GM19035 (cell line): ENCODE measurements at regions not wholly inside any gene's neighbourhood (a gene's known extent, or its start where the extent isn't known, plus 50 kb on each side); places are given as distances from the start of the nearest gene placed in this dataset.

Experiments used
- ATAC-seq: cut with Tn5 transposase; IDR thresholded peaks from one replicate; pipeline ENCODE4 v1.9.1; 2021; ENCODE audit not compliant: unreplicated experiment

DNA sequence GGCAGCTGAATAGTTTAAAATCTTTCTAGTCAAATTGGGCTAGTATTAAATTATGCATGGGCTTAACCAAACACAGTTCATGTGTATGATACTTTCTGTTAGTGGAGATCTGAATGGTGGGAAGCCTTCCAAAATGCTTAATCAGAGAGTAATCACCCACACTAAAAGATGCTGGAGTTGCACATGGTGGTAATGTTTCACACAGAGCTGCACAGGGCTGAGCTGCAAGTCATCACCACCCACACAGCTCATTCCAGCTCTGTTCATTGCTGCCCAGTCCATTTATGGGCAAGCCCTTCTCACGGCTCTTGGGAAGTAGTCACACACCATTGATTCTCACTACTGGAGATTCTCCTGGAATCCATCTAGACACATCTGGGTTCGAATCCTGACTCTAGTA is 351.5 kb upstream of the KCNN2 start:
- ATAC-seq = no peak

DNA sequence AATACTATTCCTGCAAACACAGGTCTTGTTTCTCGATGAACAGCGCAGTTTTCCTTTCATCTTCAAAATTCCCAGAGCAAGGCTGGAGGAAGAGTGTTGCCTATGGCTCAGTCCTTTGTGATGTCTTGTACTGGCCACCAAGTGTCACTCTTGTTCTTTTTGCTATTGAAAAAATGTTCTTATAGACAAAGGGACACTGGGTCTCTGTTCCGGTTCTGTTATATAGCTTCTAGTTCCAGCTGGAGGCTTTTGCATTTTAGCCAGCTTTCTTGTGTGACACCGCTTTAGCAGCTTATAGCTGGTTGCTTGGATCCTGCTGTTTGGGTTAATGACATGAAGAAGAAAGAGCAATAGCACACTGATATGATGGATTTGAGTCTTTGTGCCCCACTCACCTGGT is 343.7 kb upstream of the KCNN2 start:
- no peak for ATAC-seq

DNA sequence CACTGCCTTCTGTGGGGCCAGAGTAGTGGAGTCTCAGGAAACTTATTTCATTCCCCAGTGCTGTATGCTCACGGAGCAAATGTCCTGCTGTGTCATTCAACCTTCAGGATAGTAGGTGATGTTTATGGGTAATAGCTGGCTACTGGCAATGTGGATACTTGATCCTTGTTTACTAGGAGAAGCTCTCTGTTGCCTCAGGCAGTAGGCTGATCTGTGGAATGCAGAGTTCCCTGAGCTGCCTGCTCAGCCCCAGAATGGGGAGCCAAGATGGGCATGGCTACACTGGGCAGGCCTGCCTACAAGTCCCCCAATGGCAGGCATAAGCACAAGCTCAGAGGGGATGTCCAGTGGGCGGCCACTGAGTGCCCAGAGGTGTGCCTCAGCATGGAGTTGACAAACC is 323.1 kb upstream of the KCNN2 start:
- ATAC-seq = no peak

DNA sequence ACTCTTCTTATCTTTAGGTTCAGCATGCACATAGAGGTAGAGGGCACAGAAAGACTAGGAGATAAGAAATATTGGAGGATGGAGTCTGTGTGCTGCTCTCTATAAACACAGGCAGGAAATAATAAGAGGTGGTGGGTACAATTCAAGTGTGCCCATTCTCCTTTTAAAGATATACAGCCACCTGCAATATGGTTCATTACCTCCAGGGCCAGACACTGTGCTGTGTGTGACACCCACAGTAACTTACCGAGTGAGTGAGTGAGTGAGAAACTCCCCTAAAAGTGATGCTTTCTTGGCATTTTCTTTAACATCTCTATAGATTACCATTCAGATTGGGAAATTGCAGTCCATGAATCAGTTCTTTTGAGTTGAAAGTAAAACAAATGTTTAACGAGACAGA is 311.8 kb upstream of the KCNN2 start:
- ATAC-seq = no peak

DNA sequence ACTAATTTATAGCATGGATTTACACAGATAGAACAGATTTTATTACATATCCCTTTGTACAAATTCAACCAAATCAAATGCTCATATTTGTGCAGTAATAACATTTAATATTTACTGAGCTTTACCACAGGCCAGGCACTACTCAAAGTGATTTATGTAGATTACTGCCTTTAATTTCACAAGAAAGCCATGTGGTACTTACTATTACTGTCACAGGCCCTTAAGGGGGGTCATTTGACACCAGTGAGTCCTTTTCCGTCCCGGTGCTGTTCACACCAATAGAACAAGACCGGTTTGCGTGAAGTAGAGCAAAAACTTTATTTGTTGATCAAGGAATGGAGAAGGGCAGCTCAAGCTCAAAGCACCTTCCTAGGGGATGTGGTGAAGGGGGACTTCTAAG is 308.5 kb upstream of the KCNN2 start:
- no peak for ATAC-seq

DNA sequence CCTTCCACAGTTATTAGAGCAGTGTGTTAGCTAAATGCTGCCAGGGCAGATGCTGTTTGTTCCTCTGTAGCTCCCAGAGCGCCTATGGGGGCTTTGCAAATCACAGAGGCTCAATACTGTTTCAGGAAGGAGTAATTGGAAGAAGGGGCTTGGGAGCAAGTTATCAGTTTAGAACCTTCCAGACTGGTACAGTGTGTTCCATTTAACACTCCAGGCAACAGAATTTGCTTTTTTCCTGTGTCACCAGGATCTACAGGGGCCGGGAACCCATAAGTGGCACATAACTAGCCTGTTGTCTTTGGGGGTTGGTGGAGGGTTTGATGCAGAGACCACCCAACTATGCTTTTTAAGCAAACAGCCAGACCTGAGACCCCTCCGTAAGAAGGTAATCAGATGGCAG is 307.3 kb upstream of the KCNN2 start:
- no peak for ATAC-seq

DNA sequence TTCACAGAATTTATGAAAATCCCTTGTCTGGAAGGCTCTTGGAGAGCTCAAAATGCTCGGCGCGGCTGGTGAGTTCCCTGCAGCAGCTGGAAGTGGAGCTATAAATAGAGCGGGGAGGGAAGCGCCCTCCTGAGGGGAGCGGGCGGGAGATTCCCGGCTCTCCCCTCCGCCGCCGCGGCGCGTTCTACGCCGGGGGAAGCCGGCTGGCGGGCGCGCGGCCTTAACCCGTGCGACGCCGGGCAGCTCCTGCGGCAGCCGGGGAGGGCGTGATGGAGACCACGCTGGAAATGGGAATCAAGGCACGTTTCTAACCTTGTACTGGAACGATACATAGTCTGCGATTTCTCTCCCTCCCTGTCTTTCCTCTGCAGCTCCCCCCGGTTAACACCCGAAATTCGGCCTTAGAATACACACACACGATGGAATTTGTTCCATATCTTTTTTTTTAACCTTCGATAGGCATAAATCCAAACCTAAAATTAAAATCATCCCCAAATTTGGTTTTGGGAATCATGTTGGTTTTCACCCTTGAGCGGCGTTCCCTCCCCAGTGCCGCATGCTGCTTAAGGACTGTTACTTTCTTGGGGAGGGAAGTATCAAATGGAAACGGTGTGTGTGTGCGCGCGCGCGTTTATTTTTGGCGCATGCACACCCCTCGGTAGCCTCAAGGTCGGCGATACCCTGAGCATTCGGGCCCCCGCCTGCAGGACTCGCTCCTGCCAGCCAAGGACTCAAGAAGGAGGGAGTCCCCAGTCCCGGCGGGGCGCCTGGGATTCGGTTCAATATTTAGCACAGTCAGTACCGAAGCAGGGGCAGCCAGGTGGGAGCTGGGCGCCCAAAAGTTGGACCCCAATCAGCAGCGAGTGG is 306.3 kb upstream of the KCNN2 start:
- no peak for ATAC-seq

DNA sequence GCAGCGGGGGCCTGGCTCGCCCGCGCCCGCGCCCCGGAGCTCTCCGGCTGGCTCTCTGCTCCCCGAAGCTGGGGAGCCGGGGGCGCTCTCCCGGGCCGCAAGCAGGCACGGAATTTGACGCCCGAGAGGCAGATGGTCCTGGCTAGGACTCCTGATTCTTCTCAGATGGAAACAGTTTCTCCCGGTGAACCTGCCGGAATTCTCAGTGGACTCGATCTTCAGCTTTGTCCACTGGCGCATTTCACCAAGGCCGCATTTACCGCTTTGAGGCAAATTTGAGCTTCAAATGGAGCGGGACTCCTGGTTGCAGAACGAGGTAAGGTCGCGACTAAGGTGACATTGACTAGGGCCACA is 305.7 kb upstream of the KCNN2 start:
- ATAC-seq = no peak

DNA sequence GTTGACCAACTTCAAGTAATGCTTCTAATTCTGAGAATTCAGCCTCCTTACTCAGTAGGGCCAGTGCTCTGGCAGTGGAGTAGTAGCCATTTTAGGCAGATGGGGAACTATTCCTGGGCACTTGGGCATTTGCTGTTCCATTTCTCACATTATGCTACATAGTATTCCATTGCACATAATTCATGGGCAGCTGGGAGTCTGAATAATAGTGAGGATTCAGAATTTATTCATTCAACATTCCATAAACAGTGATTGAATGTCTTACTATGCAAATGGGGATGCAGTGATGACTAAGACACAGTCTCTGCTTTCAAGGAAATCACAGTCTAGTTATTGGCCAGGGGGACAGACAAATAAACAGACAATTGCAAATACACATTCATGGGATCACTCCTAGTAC is 301.0 kb upstream of the KCNN2 start:
- ATAC-seq = no peak

DNA sequence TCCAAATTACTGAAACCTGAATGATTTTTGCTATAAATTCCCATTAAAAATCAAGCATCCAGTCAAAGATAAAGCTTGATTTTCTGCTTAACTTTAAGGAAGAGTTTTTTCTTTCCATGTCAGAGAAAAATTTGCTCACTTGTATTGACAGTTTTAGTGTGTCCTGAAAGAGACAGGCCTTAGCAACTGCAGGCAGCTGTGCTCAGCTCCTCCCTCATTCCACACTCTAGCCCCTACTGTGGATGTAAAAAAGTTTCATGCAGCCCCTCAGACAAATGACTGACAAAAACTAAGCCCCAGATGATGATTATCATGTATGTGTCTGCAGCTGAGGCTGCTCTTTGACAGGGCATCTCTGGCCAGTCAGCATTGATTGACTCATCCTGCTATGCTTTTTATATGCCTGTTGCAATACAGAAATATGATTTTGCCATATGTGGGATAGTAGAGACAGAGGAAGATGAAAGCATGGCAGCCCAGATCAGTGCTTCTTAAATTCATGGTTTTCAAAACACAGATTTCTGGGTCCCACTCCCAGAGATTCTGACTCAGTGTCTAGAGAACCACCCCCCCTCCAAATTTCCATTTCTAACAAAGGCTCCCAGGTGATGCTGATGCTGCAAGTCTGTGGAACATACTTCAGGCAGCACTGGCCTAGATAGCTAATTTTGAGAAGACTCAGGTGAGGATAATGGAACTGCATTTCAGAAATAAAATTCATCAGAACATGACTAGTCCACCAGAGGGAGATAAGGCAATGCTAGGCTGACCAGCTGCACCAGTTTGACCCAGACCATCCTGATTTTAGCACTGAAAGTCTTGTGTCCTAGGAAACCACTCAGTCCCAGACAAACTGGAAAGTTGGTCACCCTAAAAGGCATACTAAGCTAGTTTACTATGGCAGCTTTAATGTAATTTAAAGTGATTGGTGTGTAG is 298.7 kb upstream of the KCNN2 start:
- ATAC-seq = no peak

DNA sequence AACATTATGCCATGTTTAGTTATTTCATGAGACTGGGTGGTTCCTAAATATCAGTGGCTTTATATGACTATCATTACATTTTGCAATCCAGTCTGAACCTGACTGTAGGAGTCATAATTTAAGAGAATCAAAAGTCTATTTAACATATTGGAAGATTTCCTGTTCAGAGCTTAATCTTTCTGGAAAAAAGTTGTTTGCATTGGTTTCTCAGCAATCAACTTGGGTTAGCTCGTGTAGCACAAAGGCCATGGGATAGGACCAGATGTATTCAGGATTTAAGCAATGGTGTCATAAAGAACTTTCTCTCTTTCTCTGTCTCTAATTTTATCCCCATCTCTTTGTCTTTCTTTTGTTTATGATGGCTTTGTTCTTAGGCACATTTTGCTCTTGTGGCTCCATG is 296.0 kb upstream of the KCNN2 start:
- ATAC-seq = no peak

DNA sequence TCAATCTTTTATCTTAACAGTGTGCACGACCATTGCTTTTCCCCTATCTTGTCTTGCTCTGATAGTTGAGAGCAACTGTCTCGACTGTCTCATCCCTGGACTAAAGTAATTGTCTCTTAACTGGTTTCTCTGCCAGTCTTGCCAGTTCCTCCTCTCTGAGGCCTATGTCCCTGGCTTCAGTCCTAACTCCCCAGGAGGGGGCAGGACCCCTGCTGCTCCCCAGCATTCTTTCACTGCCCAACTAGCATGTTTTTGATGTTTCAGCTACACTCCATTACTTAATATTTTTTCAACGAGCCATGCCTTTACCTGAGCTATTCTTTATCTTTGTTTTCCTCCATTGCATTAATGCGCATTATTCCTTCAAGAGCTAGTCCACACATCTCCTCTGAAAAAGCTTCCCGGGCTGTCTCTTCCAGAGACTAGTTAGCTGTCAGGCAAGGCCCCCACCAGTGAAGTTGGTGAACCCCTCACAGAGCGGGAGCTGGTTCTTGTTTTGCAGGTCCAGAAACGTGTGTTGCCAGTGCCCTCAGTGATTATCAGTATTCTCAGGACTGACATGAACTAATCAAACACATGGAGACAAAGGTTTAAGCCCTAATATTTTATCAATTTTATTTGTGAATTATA is 291.7 kb upstream of the KCNN2 start:
- no peak for ATAC-seq

DNA sequence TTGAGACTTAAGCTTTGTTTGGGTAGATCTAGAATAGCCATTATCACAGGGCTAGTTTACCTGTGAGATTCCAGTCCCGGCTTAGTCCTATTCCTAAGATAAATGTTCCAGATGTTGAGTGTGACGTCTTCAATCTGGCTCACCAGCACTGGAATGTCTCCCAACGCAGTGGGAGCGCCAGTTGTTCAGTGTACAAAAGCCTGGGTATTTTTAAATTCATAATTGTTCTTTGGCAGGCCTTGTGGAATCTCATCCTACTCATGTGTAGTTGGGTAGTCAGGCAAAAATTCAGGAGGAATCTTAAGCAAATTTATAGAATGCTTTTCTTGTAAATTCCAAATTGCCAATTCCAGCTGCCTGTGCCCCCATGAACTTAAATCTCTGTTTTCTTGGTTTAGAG is 272.6 kb upstream of the KCNN2 start:
- ATAC-seq = no peak

DNA sequence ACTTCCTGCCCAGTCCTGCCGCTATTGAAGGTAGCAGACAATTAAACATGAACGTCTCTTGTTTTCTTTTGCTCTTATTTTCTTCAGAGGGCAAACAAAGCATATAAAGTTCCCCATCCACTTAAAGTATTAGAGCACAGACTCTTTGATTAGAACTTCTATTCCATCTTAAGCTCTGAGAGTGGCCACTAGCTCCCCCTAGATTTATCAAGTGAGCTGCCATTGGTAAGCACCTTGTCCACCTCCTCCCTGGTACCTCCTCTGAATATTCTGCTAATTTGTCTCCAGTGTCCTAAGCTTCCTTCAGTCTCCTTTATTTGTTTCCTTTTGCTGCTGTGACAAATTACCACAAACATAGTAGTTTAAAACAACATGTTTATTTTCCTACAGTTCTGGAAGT is 264.3 kb upstream of the KCNN2 start:
- ATAC-seq = no peak

DNA sequence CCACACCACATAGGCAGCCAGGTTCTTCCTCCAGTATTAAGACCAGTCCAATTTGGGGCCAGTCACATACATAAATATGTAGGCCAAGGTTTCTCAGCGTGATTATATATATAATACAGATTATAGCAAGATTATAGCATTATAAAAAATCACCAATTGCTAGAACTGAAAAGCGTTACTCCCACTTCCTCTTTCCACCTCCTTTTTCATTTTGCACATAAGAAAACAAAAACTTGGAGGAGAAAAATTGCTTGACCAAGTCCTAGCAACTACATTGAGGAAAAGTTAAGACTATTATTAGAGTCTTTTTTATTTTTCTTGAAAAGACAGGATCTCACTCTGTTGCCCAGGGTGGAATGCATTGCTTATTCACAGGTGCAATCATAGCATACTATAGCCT is 262.7 kb upstream of the KCNN2 start:
- ATAC-seq = no peak

DNA sequence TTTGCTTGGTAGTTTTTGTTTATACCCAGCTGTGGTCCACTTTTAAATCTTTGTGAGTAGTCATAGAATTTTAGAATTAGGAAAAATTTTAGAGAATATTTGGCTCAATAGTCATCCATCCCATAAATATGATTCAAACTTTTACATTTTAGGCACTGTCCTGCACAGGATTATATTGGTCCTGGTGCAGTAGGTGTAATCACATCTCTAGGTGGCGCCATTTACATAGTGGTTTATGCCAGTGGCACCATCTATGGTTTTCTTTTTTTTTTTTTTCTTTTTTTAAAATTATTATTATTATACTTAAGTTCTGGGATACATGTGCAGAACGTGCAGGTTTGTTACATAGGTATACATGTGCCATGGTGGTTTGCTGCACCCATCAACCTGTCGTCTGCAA is 260.7 kb upstream of the KCNN2 start:
- ATAC-seq = peak; percentile 58

DNA sequence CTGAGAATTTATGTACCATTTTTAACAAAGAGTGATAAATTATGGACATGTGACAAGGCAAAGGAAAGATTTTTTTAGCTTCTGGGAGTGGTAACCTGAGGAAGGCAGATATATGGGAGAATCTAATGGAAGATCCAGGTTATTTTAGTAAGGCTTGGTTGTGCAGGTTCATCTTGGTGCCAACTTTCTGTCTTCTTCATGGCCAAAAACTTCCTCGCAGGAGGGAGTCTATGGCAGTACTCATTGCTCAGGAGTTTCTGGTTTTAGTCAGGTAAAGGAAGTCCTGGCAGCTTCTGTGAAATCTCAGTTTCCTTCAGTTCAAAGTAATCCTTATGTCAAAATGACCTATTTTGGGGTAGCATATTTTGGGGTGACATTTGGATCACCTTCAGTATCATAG is 248.3 kb upstream of the KCNN2 start:
- ATAC-seq = no peak

DNA sequence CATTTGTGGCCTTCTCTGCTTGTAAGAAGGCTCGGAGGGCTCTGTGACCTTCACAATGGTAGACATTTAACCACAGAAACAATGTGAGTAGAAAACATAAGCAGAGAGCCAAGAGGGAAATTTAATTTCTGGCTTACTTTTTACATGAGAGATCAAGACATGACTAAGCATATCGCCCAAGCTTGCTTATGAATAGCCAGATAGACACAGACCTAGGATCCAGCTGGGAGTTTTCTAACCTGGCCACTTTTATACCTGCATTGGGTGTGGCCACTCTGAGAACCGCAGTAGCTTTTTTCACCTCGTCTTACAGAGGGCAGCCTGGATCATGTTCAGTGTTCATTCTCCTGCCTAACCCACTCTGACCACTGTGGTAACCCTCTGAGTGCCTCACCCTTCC is 244.9 kb upstream of the KCNN2 start:
- ATAC-seq = no peak

DNA sequence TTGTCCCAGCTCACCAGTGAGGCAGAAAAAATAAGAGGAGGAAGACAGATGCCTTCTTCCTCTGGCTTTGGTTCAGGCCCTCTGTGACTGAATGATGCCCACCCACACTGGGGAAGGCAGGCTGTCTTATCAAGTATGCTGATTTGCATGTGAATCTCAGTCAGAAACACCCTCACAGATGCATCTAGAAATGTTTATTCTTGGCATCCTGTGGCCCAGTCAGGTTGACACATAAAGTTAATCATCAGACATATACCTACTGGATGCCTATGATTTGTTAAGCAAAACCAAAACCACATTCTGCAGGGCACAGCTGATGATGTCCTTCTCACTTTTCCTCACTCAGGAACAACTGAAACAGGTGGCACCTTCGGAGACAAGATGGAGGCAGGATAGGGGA is 243.4 kb upstream of the KCNN2 start:
- no peak for ATAC-seq

DNA sequence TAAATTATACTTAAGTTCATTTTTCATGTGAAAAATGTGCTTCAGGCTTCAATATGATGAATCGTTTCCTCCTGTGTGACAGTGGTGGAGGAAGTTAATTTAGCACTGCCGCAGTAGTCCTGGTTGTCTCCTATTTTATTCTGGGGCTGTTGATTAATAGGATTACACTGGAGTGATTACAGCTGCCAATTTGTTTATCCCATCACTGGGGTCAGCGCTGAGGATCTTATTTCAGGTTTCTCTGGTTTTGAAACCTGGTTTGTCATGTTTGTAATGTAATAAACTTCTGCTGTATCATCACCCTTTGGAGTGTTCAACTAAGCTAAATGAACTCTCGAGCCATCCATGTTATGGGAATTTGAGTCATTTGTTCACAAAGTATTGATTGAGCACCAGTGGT is 241.7 kb upstream of the KCNN2 start:
- no peak for ATAC-seq

DNA sequence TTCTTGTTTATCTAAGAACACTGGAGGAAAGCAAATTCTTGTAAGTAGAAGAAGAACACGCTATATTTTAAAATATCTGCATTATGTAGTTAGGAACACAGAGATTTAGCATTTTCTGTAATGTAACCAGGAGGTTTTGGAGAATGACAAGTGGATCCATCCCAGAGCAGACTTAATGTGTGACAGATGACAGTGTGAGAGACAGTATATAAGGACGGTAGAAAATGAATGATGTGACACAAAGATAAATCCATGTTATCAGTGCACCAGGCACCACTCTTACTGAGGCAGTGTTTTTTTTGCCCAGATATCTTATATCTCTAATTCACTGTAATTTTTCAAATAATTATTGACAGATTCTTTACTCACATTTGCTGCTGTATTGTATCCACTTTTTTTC is 239.0 kb upstream of the KCNN2 start:
- no peak for ATAC-seq

DNA sequence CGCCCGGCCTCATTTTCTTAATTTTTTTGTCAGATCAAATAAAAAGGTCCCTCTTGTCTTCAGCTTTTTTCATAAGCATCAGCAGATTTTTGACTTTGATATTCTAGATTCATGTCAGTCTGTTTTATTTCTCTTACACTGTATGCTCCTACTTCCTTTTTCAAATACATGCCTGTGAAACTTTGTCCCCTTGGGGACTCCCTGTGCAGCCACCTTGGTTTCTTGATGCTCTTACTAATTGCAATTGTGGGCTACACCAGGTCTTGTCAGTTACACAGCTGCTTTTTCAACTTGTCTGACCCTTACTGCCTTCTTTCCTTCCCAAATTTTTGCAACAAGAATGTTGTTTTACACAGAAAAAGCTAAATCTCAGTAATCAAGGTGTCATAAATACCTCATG is 238.2 kb upstream of the KCNN2 start:
- no peak for ATAC-seq
